ENCODE measurements at regions not wholly inside any gene's neighbourhood (a gene's known extent, or its start where the extent isn't known, plus 50 kb on each side); places are given as distances from the start of the nearest gene placed in this dataset.

- Histone ChIP-seq H3K4me3 (ENCODE audit: low read depth in 1 of 5, low read length in 5 of 5) (no peak overlapping the region), H3K36me3 (ENCODE audit: control insufficient read depth in 5 of 5, insufficient read depth in 5 of 5, low read length in 5 of 5) (no peaks in the 10 kb centered on the region), H3K4me1 (ENCODE audit: control insufficient read depth in 5 of 5, insufficient read depth in 5 of 5, low read length in 5 of 5) (peaks cover 0 to 8% (median 0%) of the 10 kb centered on the region in 5 donors), H3K9ac (ENCODE audit: low read length in 5 of 5) (no peak overlapping the region), H3K27ac (ENCODE audit: low read depth, low read length) (no peak overlapping the region), H3K27me3 (ENCODE audit: control insufficient read depth in 5 of 5, insufficient read depth in 4 of 5, low read length in 5 of 5) (peaks cover 0 to 8% (median 0%) of the 10 kb centered on the region in 5 donors), H3K9me3 (ENCODE audit: control insufficient read depth in 5 of 5, low read length in 5 of 5) (no peaks in the 10 kb centered on the region)
Observed at GRCh38 chr13:29939158-29939557, 88.7 kb upstream of the UBL3 start.

GRCh38 chr13:29937841-29938240 is 87.4 kb upstream of the UBL3 start:
- Histone ChIP-seq H3K4me3 (ENCODE audit: low read depth in 1 of 5, low read length in 5 of 5) (no peak overlapping the region), H3K9me3 (ENCODE audit: control insufficient read depth in 5 of 5, low read length in 5 of 5) (no peaks in the 10 kb centered on the region), H3K4me1 (ENCODE audit: control insufficient read depth in 5 of 5, insufficient read depth in 5 of 5, low read length in 5 of 5) (peaks cover 0 to 8% (median 0%) of the 10 kb centered on the region in 5 donors), H3K9ac (ENCODE audit: low read length in 5 of 5) (no peak overlapping the region), H3K36me3 (ENCODE audit: control insufficient read depth in 5 of 5, insufficient read depth in 5 of 5, low read length in 5 of 5) (no peaks in the 10 kb centered on the region), H3K27ac (ENCODE audit: low read depth, low read length) (no peak overlapping the region), H3K27me3 (ENCODE audit: control insufficient read depth in 5 of 5, insufficient read depth in 4 of 5, low read length in 5 of 5) (peaks cover 0 to 8% (median 0%) of the 10 kb centered on the region in 5 donors)

GRCh38 chr13:29937379-29937778 is 87.0 kb upstream of the UBL3 start:
- Histone ChIP-seq H3K27me3 (ENCODE audit: control insufficient read depth in 5 of 5, insufficient read depth in 4 of 5, low read length in 5 of 5) (peaks cover 0 to 8% (median 0%) of the 10 kb centered on the region in 5 donors), H3K4me3 (ENCODE audit: low read depth in 1 of 5, low read length in 5 of 5) (no peak overlapping the region), H3K36me3 (ENCODE audit: control insufficient read depth in 5 of 5, insufficient read depth in 5 of 5, low read length in 5 of 5) (no peaks in the 10 kb centered on the region), H3K27ac (ENCODE audit: low read depth, low read length) (no peak overlapping the region), H3K9me3 (ENCODE audit: control insufficient read depth in 5 of 5, low read length in 5 of 5) (peaks cover 0 to 3% (median 0%) of the 10 kb centered on the region in 5 donors), H3K4me1 (ENCODE audit: control insufficient read depth in 5 of 5, insufficient read depth in 5 of 5, low read length in 5 of 5) (peaks cover 0 to 8% (median 0%) of the 10 kb centered on the region in 5 donors), H3K9ac (ENCODE audit: low read length in 5 of 5) (no peak overlapping the region)

- Histone ChIP-seq H3K4me3 (ENCODE audit: low read depth in 1 of 5, low read length in 5 of 5) (no peak overlapping the region), H3K4me1 (ENCODE audit: control insufficient read depth in 5 of 5, insufficient read depth in 5 of 5, low read length in 5 of 5) (peaks cover 0 to 8% (median 0%) of the 10 kb centered on the region in 5 donors), H3K27ac (ENCODE audit: low read depth, low read length) (no peak overlapping the region), H3K9ac (ENCODE audit: low read length in 5 of 5) (no peak overlapping the region), H3K27me3 (ENCODE audit: control insufficient read depth in 5 of 5, insufficient read depth in 4 of 5, low read length in 5 of 5) (peaks cover 0 to 8% (median 0%) of the 10 kb centered on the region in 5 donors), H3K36me3 (ENCODE audit: control insufficient read depth in 5 of 5, insufficient read depth in 5 of 5, low read length in 5 of 5) (no peaks in the 10 kb centered on the region), H3K9me3 (ENCODE audit: control insufficient read depth in 5 of 5, low read length in 5 of 5) (peaks cover 0 to 6% (median 0%) of the 10 kb centered on the region in 5 donors)
Observed at GRCh38 chr13:29936956-29937355, 86.5 kb upstream of the UBL3 start.

GRCh38 chr13:29936051-29936813 is 85.8 kb upstream of the UBL3 start:
- peaks cover 0 to 8% (median 0%) of the 10 kb centered on the region in 5 donors for H3K4me1 ChIP-seq (ENCODE audit: control insufficient read depth in 5 of 5, insufficient read depth in 5 of 5, low read length in 5 of 5)
- no peaks in the 10 kb centered on the region for H3K36me3 ChIP-seq (ENCODE audit: control insufficient read depth in 5 of 5, insufficient read depth in 5 of 5, low read length in 5 of 5)
- peaks cover 0 to 6% (median 0%) of the 10 kb centered on the region in 5 donors for H3K9me3 ChIP-seq (ENCODE audit: control insufficient read depth in 5 of 5, low read length in 5 of 5)
- no peak overlapping the region for H3K4me3 ChIP-seq (ENCODE audit: low read depth in 1 of 5, low read length in 5 of 5)
- no peak overlapping the region for H3K9ac ChIP-seq (ENCODE audit: low read length in 5 of 5)
- no peak overlapping the region for H3K27ac ChIP-seq (ENCODE audit: low read depth, low read length)
- H3K27me3 ChIP-seq (ENCODE audit: control insufficient read depth in 5 of 5, insufficient read depth in 4 of 5, low read length in 5 of 5), result peaks cover 0 to 8% (median 0%) of the 10 kb centered on the region in 5 donors

GRCh38 chr13:29935309-29935981 is 85.0 kb upstream of the UBL3 start:
- Histone ChIP-seq H3K9ac (ENCODE audit: low read length in 5 of 5) (no peak overlapping the region), H3K27ac (ENCODE audit: low read depth, low read length) (no peak overlapping the region), H3K36me3 (ENCODE audit: control insufficient read depth in 5 of 5, insufficient read depth in 5 of 5, low read length in 5 of 5) (no peaks in the 10 kb centered on the region), H3K9me3 (ENCODE audit: control insufficient read depth in 5 of 5, low read length in 5 of 5) (peaks cover 0 to 6% (median 0%) of the 10 kb centered on the region in 5 donors), H3K4me3 (ENCODE audit: low read depth in 1 of 5, low read length in 5 of 5) (no peak overlapping the region), H3K4me1 (ENCODE audit: control insufficient read depth in 5 of 5, insufficient read depth in 5 of 5, low read length in 5 of 5) (peaks cover 0 to 8% (median 0%) of the 10 kb centered on the region in 5 donors), H3K27me3 (ENCODE audit: control insufficient read depth in 5 of 5, insufficient read depth in 4 of 5, low read length in 5 of 5) (peaks cover 0 to 8% (median 0%) of the 10 kb centered on the region in 5 donors)

- no peak overlapping the region for H3K4me3 ChIP-seq (ENCODE audit: low read depth in 1 of 5, low read length in 5 of 5)
- peaks cover 0 to 6% (median 0%) of the 10 kb centered on the region in 5 donors for H3K9me3 ChIP-seq (ENCODE audit: control insufficient read depth in 5 of 5, low read length in 5 of 5)
- no peak overlapping the region for H3K9ac ChIP-seq (ENCODE audit: low read length in 5 of 5)
- H3K4me1 ChIP-seq (ENCODE audit: control insufficient read depth in 5 of 5, insufficient read depth in 5 of 5, low read length in 5 of 5), result peaks cover 0 to 8% (median 0%) of the 10 kb centered on the region in 5 donors
- no peaks in the 10 kb centered on the region for H3K36me3 ChIP-seq (ENCODE audit: control insufficient read depth in 5 of 5, insufficient read depth in 5 of 5, low read length in 5 of 5)
- H3K27me3 ChIP-seq (ENCODE audit: control insufficient read depth in 5 of 5, insufficient read depth in 4 of 5, low read length in 5 of 5), result peaks cover 0 to 8% (median 0%) of the 10 kb centered on the region in 5 donors
- H3K27ac ChIP-seq (ENCODE audit: low read depth, low read length), result no peak overlapping the region
Observed at GRCh38 chr13:29934531-29935308, 84.3 kb upstream of the UBL3 start.

GRCh38 chr13:29933401-29933800 is 83.0 kb upstream of the UBL3 start:
- Histone ChIP-seq H3K4me3 (ENCODE audit: low read depth in 1 of 5, low read length in 5 of 5) (no peak overlapping the region), H3K4me1 (ENCODE audit: control insufficient read depth in 5 of 5, insufficient read depth in 5 of 5, low read length in 5 of 5) (peaks cover 0 to 8% (median 0%) of the 10 kb centered on the region in 5 donors), H3K27me3 (ENCODE audit: control insufficient read depth in 5 of 5, insufficient read depth in 4 of 5, low read length in 5 of 5) (peaks cover 0 to 8% (median 0%) of the 10 kb centered on the region in 5 donors), H3K27ac (ENCODE audit: low read depth, low read length) (no peak overlapping the region), H3K36me3 (ENCODE audit: control insufficient read depth in 5 of 5, insufficient read depth in 5 of 5, low read length in 5 of 5) (no peaks in the 10 kb centered on the region), H3K9ac (ENCODE audit: low read length in 5 of 5) (no peak overlapping the region), H3K9me3 (ENCODE audit: control insufficient read depth in 5 of 5, low read length in 5 of 5) (peaks cover 0 to 6% (median 0%) of the 10 kb centered on the region in 5 donors)

- Histone ChIP-seq H3K9ac (ENCODE audit: low read length in 5 of 5) (no peak overlapping the region), H3K4me3 (ENCODE audit: low read depth in 1 of 5, low read length in 5 of 5) (no peak overlapping the region), H3K27me3 (ENCODE audit: control insufficient read depth in 5 of 5, insufficient read depth in 4 of 5, low read length in 5 of 5) (peaks cover 0 to 8% (median 0%) of the 10 kb centered on the region in 5 donors), H3K9me3 (ENCODE audit: control insufficient read depth in 5 of 5, low read length in 5 of 5) (peaks cover 0 to 6% (median 0%) of the 10 kb centered on the region in 5 donors), H3K4me1 (ENCODE audit: control insufficient read depth in 5 of 5, insufficient read depth in 5 of 5, low read length in 5 of 5) (peaks cover 0 to 8% (median 0%) of the 10 kb centered on the region in 5 donors), H3K36me3 (ENCODE audit: control insufficient read depth in 5 of 5, insufficient read depth in 5 of 5, low read length in 5 of 5) (no peaks in the 10 kb centered on the region), H3K27ac (ENCODE audit: low read depth, low read length) (no peak overlapping the region)
Observed at GRCh38 chr13:29931696-29932095, 81.3 kb upstream of the UBL3 start.
